ENCODE measurements at regions not wholly inside any gene's neighbourhood (a gene's known extent, or its start where the extent isn't known, plus 50 kb on each side); places are given as distances from the start of the nearest gene placed in this dataset.
A peak's percentile ranks its signal among the peaks of the same experiment; 100 is the strongest.
"Not testable (repeated sequence)": the region's sequence is repeated elsewhere in the genome, so short reads cannot be mapped to it uniquely, and the experiment has no call there.

- no peak for DNase-seq
These were observed 894.3 kb downstream of the DIAPH3 start for GRCh38 chr13:59269476-59269875.

- DNase-seq = no peak
These were observed 893.4 kb downstream of the DIAPH3 start for GRCh38 chr13:59270327-59270726.

GRCh38 chr13:59274958-59275727 is 888.6 kb downstream of the DIAPH3 start:
- no peak for DNase-seq

GRCh38 chr13:59276436-59276835 is 887.3 kb downstream of the DIAPH3 start:
- DNase-seq = no peak

GRCh38 chr13:59277106-59277505 is 886.6 kb downstream of the DIAPH3 start:
- DNase-seq = no peak

DNA sequence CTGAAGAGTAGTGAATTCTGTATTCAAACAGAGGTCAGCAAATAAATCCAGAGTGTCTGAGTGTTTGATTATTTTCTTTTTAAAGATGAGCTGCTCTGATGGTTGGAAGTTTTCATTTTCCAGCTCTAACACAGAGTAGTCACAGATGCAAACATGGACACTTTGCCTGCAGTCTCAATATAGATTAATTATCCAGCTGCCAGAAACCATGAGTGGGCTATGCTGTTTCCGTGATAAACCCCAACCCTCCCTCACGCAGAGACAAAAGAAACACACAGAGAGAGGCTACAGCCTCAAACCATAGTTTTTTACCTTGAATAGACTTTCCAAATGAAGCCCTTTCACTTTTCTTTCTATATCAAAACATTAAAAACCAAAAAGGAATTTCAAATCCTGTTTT is 884.7 kb downstream of the DIAPH3 start:
- DNase-seq = no peak

DNA sequence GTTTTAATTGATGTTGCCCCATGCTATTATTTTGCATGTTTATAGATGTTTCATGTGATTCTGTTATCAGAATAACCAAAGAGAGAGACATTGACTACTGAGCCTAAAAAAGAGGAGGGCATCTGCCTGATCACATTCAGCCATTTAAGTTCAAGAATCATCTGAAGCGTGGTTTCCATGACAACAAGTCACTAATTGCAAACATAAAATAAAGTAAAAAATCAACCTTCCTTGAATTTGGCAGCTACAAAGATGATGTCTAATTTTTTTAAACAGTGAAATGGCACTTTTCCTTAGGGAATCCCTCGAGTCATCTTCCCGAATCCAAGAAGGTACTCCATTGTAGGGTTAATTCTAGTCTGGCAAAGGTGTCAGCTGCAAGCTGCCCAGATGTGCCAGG is 884.2 kb downstream of the DIAPH3 start:
- DNase-seq = no peak

DNA sequence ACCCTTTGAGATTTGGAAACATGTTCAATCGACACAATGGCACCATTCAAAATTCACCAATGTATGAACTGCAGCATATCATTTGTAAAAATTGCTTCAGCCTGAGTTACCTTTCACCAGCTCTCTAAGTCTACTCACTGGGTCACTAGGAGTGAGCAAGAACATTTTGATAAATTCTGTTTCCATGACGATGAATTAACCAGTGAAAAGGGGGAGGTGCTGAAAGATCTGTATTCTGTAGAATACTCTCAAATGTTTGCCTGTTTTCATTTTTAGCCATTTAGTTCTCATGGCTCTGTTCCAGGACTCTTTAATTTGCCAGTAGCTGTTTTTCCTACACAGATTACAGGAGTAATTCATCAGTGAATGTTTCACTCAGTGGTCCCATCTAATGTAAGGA is 883.4 kb downstream of the DIAPH3 start:
- DNase-seq = no peak

DNA sequence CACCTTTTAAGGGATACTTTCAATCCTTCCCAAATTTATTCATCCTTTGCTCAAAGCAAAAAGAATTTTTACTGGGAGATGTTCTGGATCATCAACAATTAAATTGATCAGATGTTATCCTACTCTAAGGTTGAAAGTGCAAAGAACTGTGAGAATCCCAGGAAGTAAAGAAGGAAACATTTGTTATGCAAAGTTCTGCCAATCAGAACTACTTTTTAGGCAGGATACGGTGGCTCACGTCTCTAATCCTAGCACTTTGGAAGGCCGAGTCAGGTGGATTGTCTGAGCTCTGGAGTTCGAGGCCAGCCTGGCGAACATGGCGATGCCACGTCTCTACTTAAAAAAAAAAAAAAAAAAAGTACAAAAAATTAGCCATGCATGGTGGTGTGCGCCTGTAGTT is 882.3 kb downstream of the DIAPH3 start:
- no peak for DNase-seq

DNA sequence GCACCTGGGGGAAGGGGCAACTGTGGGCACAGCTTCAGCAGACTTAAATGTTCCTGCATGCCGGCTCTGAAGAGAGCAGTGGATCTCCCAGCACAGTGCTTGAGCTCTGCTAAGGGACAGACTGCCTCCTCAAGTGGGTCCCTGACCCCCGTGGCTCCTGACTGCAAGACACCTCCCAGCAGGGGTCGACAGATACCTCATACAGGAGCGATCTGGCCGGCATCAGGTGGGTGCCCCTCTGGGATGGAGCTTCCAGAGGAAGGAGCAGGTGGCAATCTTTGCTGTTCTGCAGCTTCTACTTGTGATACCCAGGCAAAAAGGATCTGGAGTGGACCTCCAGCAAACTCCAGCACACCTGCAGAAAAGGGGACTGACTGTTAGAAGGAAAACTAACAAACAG is 871.5 kb downstream of the DIAPH3 start:
- not testable (repeated sequence) for DNase-seq

- no peak for DNase-seq
These were observed 864.1 kb downstream of the DIAPH3 start for GRCh38 chr13:59299584-59299983.

DNA sequence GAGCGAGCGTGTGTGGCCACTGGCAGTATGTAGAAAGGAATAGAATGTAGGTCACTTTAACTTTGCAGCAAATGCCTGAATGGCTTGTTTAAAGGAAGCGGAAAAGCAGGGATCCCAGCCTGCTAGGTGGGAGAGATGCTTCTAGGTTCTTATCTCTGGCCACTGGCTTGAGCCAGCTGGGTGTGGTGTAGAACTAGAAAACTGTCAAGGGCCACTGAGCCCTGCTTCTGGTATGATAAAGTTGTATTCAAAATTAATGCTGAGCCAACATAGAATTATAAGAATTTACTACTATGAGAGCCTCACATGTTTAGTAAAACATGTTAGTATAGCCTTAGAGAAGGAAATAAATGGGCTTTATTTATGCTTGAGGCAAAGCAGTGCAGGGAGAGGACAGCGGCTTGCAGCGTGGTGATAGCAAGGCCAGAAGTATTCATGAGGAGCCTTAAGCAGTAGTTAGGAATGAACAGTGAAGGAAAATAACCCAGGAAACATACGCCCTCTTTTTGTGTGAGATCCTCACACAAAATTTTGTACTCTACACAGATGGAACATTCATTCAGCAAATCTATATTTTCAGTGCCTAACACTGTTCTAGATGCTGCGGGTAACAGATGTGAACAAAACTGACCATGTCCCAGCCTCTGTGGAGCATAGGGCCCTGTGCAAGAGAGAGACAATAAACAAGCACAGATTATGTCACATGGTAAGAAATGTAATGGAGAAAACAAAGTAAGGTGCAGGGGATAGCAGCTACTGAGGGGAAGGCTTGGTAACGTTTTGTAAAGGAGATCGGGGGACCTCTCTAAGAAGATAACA is 863.2 kb downstream of the DIAPH3 start:
- no peak for DNase-seq

DNA sequence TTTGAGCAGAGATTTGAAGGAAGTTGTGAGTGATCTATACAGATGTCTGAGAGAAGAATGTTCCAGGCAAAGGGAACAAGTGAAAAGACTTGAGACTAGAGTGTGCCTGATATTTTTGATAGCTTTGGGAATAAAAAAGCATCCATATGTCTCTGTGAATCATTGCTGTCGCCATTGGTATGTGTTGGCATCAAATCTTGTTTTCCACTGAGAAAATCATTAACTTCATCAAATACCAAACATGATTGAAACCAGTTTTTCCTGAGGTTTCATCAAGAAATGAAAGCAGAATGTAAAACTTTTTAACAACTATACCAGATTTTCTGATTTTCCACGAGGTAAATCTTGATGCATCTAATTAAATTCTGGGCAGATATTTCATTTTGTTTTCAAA is 862.6 kb downstream of the DIAPH3 start:
- no peak for DNase-seq

- no peak for DNase-seq
These were observed 860.3 kb downstream of the DIAPH3 start for GRCh38 chr13:59303433-59303832.

DNA sequence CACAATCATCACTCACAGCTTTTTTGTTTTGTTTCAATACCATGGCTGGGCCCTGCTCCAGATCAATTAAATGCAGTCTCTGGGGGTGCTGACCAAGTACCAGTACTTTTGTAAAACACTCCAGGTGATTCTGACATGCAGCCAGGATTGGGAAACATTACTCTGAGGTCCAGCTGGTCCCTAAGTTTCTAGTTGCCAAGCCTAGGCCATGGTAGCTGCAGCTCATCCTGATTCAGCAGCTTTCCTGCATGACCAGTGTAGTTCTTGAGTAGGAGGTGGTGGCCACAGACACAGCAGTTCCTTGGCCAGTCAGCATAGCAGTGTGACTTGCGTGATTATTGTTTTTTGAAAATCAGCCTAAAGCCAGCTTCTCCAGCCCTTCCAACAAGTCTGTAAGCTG is 859.1 kb downstream of the DIAPH3 start:
- DNase-seq = no peak

DNA sequence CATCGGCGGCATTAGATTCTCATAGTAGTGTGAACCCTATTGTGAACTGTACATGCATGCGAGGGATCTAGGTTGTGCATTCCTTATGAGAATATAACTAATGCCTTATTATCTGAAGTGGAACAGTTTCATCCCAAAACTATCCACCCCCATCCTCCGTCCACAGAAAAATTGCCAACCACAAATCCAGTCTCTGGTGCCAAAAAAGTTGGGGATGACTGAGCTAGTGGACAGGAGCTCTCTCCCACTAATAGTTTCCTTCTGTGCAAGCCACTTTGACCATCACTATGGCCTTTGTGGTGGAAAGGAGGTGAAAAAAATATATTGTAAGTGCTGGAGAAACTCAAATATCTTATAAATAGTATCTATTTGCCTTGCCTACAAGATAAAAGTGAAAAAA is 857.8 kb downstream of the DIAPH3 start:
- DNase-seq = no peak

GRCh38 chr13:59312776-59313175 is 851.0 kb downstream of the DIAPH3 start:
- no peak for DNase-seq

- DNase-seq = peak; percentile 52
These were observed 845.3 kb downstream of the DIAPH3 start for GRCh38 chr13:59318320-59318930.

DNA sequence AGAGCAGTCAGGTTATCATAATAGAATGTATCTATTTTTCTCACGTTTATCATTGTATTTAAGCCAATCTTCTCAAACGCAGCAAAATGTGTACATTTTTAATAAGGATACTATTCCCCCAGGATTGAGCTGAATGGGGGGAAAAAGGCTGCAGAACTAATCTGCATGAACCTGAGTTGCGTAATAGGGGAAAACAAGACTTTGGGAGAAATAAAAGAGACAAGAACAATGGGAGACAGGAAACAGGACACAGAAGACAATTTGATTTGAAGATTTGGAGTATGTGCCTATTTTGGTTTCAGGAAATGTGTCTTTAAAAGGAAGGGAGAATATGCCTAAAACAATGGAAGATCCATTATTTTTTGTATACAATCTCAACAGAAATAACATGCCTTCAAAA is 844.5 kb downstream of the DIAPH3 start:
- DNase-seq = no peak

DNA sequence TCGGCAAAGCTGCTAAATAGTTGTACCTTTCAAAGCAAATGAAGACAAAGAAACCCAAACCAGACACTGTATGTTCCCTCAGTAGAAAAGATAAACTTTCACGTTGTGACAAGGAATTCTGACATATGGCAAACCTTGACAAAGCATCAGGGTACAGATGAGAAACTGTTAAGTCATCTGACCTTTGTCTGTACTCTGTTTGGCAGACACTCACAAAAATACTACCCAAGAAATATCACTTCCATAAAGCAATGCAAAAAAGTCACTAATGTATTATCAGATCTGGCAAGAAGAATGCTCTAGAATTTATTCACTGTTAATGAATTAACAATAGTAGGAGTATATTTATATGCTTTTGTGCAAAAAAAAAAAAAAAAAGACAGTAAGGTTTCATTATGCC is 843.7 kb downstream of the DIAPH3 start:
- no peak for DNase-seq

DNA sequence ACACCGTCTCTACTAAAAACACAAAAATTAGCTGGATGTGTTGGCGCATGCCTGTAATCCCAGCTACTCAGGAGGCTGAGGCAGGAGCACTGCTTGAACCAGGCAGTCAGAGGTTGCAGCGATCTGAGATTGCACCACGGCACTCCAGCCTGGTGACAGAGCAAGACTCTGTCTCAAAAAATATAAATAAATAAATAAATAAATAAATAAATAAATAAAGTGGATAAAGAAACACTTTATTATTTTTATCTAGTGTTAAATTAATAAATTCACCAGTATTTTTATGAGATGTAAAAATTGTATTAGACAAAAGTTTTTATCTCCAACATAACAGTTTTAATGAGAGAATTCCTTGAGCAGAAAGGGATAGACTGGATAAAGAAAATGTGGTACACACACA is 839.3 kb downstream of the DIAPH3 start:
- not testable (repeated sequence) for DNase-seq

- no peak for DNase-seq
These were observed 837.0 kb downstream of the DIAPH3 start for GRCh38 chr13:59326717-59327116.

- DNase-seq = no peak
These were observed 833.0 kb downstream of the DIAPH3 start for GRCh38 chr13:59330764-59331163.

DNA sequence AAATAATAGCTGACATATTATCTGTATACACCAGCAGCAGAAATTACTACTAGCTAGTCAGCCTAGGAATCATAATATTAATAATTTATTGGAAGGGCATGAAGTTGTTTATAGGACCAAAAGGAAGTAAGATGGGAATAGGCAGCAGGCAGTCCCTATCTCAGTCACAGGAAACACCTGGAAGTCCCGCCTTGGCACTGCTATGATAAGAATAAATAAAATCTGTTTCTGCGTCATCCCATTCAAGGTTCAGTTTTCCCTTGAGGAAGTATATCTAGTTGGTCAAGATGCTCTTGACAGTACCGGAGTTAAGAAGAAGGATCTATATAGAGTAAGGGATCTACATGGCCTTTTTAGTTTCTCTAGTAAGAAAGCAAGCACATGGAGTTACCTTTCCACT is 830.8 kb downstream of the DIAPH3 start:
- DNase-seq = no peak
